ENCODE measurements at regions not wholly inside any gene's neighbourhood (a gene's known extent, or its start where the extent isn't known, plus 50 kb on each side); places are given as distances from the start of the nearest gene placed in this dataset.

DNA sequence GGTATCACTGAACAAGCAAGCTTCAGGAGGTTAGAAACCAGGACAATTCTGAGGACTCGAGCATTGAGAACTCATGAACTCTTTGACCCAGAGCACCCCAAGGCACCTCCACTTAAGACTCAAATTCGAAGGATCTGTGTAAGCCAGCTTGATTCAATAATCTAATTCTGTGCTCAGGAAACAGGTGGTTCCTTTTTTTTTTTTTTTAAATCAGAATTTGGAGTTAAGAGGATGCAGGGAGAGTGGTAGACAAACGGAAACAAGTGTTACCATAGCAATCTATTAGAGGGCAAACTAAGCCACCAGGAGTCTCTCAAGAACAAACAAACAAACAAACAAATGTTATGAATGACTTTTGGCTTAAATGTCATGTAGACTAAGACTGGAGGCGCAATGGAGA is 53.8 kb upstream of the DPH5 start:
- no peak for DNase-seq

GRCh38 chr1:101077849-101078248 is 52.3 kb upstream of the DPH5 start:
- no peak for DNase-seq

- no peak for DNase-seq
These were observed 50.3 kb upstream of the DPH5 start for GRCh38 chr1:101075926-101076325.

All from NCI-H446 (cell line).